ENCODE measurements at regions not wholly inside any gene's neighbourhood (a gene's known extent, or its start where the extent isn't known, plus 50 kb on each side); places are given as distances from the start of the nearest gene placed in this dataset.

DNA sequence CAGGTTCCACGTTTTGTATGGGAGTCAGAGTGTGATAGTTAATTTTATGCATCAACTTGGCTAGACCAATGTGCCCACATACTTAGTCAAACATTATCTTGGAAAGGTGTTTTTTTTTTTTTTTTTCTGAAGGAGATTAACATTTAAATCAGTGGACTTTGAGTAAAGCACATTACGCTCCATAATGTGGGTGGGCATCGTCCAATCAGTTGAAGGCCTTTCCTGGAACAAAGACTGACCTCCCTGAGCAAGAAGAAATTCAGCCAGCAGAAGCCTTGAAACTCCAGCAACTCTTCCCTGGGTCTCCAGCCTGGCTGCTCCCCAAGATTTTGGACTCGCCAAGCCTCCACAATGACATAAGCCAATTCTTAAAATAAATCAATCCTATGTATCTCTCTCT lies 711.4 kb downstream of the MTRR start:
- DNase-seq: no peak

DNA sequence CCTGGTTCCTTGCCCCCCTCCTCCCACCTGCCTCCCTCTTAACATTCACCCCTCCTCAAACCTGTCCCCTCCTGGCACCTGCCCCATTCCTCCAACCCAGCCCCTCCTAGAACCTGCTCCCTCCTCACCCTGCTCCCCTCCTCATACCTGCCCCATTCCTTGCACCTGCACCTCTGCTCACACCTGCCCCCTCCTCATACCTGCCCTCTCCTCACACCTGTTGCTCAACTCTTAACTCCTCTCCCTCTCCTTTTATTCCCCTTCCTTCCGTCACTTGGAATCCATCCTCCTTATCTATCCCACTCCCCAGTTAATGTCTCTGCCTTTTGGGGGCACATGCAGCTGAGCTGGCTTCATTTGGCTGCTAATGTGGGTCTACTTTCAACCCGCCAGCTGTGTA lies 712.1 kb downstream of the MTRR start:
- no peak for DNase-seq

DNA sequence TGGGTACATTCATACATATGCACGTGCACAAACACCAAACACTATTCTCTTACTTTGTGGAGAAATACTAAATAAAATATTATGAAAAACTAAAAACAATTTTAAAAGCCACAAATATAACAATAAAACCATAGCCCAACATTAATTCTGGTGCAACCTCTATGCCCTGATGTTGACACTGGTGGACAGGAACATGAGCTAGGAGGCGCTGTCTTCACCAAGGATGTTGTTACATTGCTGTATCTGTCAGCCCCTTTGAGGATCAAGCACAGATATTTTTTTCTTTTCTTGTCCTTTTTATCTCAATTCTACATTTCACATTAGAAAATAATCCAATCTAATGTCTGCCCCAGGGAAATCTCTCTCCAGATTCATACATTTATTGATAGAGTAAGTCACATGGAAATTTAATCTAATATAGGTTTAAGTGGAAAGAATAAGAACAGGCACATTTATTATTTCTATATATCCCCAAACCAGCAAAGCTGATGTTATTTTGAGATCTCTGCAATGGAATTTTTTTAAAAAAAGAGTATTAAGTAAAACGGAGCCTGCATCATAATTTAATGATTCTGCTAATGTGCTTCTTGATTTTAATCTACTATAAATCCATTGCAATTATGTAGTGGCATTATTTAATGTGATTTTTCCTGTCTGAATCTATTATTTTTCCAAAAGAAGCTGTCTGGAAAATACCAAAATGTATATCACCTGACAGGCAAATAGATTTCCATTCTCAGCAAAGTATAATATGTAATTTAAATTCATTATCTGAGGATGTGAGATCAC lies 716.5 kb downstream of the MTRR start:
- DNase-seq: no peak

DNA sequence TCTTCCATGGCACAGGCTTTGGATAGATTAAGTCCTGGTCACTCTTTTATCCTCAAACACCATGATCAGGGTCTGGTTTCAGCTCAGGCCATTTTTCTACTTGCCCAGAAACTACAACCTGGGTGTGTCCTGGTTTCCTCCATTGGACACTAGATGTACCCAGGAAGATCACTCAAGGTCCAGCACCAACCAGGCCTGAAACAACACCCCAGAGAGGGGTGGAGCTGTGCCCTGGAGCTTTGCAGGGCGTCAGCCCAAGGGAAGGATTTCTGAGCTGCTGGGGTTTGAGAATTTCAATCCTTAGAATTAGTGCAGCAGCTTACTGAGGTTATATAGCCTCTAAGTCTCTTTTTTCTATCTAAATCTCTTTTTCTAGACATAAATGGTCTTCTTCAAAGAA lies 722.0 kb downstream of the MTRR start:
- no peak for DNase-seq

DNA sequence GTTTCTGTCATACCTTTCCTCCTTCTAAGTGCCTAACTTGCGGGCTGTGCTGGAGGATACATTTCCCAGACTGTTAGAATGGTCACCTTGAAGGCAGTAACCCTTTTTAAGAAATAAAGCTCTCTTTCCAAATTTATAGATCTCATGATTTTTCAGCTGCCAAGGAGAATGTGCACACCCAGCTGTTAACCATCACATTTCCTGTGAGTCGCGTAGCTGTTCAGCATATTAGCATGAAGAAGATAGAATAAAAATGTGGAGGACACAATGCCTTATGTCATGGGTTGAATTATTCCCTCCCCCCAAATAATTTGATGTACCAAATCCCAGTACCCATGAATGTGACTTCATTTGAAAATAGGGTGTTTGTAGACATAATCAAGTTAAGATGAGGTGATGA lies 729.4 kb downstream of the MTRR start:
- no peak for DNase-seq

DNA sequence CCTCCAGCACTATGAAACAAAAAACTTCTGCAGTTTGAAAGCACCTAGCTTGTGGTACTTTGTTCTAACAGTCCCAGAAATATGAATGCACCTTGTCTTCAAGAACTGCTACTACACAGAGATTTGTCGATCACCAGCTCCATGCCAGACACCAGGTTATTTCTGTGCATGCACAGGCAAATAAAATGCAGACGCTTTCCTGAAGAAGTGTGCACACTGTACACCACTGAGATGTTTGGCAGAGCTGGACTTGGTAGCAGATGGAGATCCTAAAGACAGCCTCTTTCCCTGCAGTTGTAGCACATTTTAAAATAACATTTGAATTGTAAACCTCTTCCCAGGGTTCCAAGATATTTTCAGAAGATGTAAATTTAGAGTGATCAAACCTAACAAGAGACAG lies 730.0 kb downstream of the MTRR start:
- DNase-seq: no peak

DNA sequence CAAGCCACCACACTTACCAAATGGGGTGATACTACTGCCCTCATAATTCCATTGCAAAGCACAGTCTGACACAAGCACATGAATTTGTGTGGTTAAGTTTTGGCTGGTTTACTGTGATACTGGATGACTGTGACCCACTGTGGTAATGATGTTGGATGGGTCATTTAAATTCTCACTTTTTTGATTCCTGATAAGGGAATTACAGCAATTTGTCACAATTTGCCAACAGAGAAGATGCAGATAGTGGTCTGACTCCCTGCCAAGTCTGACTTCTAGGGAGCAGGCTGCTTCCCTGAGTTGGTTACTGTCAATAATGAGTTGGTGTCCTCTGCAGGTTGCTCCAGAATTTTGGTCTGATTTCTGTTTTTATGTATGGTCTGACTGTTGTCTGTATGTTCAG lies 731.9 kb downstream of the MTRR start:
- no peak for DNase-seq

DNA sequence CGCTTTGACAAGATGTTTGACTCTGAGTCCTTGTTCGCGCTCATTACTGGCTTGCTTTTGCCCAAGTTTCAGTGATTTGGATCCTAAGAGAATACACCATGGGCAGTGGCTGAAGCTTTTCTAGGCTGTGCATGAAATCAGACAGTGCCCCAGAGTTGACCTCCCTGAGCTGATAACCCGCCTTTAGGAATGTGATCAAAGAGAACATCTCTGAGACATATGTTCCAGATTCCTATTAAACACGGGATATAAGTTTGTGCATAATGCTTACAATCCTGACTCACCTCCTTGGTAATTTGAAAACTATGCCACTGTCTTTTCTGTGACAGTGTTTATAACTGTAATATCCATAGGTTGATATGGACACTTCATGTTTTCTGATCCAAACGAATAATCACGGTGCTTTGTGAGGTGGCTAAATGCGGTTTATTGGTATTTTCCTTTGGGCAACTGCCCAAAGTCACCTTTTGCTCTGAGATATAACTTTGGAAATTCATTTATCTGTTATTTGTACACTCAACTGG lies 732.9 kb downstream of the MTRR start:
- no peak for DNase-seq

DNA sequence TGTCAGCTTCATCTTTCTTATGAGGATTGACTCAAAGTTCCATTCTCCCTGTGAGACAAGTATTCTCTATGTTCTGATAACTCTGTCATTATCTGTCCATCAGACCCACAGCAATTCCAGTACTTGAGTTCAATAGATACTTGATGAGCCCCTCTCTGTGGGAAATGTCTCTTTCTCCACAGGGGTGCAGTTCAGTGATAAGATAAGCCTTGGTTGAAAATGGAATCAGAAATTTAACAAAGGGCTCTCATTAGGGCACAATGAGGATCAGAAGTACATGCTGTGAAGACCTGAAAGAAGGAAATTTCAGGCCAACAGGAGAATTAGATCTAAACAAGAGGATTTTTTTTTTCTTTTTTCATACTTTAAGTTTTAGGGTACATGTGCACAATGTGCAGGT lies 737.3 kb downstream of the MTRR start:
- no peak for DNase-seq

DNA sequence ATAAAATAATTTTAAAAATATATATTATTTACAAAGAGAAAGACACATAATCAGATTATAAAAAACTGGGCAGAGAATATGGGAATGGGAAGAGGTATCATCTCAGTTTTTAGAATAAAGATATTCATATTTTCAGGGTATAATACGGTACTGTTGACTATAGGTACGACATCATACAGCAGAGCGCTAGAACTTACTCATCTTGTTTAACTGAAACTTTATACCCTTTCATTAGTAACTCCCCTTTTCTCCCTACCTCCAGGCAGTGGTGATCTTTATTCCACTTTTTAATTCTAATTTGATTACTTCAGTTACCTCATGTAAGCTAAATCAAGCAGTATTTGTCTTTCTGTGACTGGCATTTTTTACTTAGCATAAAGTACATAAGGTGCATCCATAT lies 742.1 kb downstream of the MTRR start:
- no peak for DNase-seq

DNA sequence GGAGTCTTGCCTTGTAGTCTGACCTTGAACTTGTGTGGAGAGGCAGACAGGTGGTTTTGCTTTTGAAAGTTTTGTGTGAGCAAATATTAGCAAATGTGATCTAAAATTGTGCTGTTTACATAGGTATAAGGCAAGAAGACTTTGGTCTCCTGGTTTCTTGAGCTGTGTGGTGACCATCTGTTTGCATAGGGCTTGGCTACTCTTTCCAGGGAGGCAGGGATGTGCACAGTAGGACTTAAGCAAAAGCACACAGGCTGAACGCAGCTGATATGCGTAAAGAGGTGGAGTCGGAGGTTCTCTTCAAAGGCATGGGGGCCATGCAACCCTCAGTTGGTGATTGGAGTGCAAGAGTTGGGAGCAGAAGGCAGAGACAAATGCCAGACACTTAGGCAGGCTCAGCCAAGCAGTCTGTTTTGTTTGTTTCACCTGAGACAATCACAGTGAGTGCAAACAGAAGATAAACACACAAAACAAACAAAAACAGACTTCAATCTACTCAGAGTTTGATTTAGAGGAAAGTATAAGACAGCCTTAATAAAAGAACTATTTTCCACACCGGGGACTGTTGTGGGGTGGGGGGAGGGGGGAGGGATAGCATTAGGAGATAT lies 744.2 kb downstream of the MTRR start:
- no peak for DNase-seq

DNA sequence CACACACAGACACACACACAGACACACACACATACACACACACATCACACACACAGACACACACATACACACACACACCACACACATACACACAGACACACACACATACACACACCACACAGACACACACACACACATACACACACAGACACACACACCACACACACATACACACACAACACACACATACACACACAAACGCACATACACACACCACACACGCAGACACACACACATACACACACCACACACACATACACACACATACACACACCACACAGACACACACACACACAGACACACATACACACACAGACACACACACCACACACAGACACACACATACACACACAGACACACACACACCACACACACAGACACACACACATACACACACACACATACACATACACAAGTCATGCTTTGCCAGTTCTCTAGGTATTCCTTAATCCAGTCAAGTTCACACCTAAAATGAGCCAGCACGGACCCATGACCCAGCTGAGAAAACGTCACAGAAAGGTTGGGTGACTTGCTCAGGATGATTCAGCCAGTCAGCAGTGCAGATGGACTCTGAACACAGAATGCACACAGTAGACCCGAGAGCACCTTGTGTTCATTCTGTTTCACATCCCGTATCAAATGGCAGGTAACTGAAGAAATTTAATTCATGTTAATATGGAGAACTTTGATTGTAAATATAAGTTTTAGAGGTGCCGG lies 746.4 kb downstream of the MTRR start:
- DNase-seq: no peak

DNA sequence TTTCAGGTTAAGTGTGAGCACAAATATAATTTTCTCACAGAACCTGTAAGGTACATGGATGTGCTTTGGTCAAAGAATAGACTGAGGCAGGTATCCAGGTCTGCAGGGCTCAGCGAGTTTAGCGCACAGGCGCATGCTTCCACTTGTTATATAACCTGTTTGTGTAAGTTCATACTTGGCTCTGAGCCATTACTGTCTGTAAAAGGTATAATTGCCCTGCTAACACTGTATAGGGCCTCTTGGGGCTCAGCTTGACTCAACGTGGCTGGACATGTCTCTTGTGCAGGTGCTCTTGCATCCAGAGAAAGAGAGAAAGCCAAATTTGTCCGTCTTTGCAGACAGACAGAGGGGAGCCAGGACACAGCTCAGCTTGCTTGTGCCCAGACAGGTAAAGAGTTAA lies 759.6 kb downstream of the MTRR start:
- DNase-seq: peak; percentile 17

DNA sequence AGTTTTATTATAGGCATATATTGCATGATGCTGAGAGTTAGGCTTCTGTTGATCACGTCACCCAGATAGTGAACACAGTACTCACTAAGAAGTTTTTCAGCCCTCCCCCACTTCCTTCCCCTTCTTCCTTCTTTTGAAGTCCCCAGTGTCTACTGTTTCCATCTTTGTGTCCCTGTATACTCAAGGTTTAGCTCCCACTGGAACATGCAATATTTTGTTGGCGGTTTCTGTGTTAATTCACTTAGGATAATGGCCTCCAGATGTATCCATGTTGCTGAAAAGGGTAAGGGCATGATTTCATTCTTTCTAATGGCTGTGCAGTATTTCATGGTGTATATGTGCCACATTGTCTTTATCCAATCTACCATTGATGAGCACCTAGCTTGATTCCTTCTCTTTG lies 764.3 kb downstream of the MTRR start:
- no peak for DNase-seq

DNA sequence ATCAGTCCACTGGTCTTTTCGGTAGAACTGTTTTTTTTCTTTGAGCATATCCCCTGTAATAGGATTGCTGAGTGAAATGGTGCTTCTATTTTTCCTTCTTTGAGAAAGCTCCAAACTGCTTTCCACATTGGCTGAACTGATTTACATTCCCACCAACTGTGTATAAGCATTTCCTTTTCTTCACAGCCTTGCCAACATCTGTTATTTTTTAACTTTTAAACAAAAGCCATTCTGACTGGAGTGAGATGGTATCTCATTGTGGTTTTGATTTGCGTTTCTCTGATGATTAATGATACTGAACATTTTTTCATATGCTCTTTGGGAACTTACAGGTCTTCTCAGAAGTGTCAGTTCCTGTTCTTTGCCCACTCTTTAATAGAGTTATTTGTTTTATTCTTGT lies 764.7 kb downstream of the MTRR start:
- DNase-seq: no peak

DNA sequence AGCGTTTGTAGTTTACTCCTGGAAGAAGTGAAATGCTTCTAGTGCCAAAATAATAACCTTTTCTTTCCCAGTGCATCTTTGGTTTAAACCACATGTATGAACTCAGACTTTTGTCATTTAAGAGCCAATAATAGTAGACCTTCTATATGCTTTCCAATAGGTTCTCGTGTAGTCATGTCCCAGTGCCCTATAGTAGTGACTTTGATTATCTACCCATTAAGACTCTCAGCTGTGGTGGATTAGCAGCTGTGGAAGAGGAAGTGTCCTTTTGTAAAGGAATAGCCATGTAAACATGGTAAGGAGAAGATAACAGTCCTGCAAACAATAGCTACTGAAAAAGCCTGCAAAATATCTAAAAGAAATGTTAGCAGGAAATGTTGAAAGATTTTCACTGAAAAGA lies 765.3 kb downstream of the MTRR start:
- no peak for DNase-seq

DNA sequence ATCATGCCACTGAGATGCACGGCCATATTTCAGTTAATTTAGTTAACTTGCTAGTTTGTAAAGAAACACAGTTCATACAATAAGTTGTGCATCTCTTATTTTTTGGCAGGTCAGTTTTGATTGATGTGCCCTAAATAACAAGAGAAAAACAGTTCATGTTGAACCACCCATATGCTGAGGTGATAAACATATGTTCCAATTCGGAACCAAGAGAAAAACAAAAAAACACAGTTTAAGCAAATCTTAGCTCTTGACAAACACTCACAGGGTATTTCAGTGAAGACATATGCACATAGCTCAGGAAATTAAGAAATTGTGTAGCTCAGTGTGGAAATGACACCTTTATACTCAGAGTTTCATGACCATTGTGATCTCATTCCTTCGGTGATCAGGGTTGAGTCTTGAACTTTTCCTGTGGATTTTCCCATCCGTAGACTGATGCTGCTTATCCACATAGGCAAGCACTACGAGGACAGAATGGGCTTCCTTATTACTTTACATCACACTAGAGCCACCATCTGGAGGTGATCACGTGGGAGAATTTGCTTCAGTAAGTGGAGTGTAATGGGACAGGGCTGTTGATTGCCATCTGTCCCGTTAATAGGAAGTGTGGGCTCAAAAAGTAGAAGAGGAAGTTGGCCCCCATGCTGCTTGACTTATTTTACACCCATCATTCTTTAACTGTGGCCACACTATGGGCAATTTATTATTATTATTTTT lies 773.0 kb downstream of the MTRR start:
- DNase-seq: no peak

DNA sequence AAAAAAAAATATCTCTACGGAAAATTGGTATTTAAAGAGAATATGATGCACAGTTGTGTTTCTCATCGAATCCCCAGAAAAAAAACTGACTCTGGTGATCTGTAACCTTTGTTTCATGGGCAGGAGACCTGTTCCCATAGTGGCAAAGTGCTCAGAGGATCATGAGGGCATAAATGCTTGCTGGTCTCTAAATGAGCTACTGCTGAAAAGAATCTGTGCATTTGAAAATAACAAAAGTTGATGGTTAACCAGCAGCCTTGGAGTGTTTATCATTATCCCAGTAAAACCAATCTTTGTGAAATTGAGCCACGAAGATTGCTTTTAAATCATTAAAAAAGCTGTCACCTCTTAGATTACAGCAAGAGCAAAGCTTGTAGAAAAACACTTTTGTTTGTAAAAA lies 775.4 kb downstream of the MTRR start:
- no peak for DNase-seq

DNA sequence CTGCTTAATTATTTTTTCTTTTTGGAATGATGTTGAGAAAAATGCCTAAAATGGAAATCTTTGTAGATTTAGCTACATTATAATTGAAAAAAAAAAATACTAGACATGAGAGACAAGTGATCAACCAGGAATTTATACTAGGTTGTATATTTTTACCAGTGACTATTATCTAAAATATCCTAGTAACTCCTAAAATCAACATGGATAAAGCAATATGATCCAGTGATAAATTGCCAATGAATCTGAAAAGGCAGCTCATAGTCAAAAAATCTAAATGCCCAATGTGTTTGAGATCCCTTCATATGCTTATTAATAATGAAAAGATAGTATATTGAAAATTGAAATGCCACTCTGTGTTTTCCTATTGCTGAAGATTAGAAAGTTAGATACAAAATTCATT lies 778.2 kb downstream of the MTRR start:
- DNase-seq: no peak

DNA sequence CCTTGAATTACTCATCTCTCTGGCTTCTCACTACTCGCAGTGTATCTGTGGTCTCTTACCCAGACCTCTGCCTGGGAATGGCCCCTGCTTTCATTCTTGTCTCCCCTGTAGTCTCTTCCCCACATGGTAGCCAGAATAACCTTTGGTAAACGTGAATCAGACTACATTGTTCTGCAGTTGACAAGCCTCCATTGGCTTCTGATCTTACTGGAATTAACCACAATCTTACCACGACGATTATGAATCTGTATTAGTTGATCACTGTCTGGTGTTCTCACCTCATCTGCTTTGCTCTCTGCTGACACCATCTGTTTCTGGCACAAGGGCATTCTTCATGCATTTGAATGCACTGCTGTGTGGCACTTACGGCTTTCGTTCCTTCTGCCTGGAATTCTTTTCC lies 781.2 kb downstream of the MTRR start:
- no peak for DNase-seq

DNA sequence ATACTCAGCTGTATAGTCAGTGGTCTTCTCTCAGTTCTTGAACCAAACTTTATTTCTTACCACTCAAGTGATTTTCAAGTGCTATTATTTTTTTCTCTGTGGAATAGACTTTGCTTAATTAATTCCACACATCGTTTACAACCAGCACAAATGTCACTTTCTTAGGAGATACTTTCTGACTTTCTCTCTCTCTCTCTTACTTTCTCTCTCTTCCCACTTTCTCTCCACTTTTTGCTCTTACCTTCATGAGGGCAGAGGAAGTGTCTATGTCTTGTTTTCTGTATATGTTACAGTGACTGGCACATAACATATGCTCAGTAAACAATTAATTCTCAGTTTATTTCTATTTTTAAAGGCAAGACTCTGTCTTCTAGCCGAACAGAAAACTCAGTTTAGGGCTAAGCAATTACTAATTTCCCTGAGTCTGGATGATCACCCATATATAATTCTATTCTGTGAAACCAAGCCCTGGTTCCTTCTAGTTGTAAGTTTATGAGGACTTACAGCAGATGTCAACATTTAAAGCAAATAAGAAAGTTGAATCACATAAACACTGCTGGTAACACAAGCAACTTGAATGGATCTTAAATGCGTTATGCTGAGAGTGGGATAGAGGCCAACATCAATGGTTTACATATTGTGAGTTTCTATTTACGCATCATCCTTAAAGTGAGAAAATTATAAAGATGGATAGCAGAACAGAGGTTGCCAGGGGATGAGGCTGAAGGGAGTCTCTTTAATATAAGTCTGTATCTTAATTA lies 791.4 kb downstream of the MTRR start:
- DNase-seq: no peak

DNA sequence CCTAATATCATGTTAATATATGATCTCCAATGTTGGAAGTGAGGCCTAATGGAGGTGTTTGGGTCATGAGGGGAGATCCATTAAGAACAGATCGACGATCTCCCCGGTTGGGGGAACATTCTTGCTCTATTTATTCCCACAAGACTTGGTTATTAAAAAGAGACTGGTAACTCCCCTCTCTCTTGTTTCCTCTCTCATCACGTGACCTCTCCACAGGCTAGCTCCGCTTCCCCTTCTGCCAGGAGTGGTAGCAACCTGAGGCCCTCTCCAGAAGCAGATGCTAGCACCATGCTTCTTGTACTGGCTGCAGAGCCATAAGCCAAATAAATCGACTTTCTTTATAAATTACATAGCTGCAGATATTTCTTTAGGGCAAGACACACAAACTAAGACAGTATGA lies 794.4 kb downstream of the MTRR start:
- DNase-seq: no peak

DNA sequence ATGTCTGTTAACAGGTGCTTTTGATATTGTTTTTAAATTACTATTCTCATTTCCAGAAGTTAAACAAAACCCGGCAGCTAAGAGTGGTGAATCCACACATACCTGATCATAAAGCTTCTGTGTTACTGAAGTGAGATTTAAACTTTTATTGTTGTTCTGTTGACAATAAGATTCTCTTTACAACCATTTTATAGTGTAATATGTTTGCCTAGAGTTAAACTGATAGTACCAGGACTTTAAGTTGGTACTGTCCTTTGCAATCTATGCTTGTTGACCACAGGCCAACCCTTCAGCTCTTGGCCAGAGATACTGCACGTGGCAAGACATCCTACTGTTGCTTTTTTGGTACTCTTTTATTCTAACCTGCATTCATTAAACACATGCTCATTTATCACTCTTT lies 806.2 kb downstream of the MTRR start:
- DNase-seq: no peak

Data from SHP77 treated with DMSO at 0.1 percent for 48 hours (cell line).